ENCODE measurements at regions not wholly inside any gene's neighbourhood (a gene's known extent, or its start where the extent isn't known, plus 50 kb on each side); places are given as distances from the start of the nearest gene placed in this dataset.
"Not testable (repeated sequence)": the region's sequence is repeated elsewhere in the genome, so short reads cannot be mapped to it uniquely, and the experiment has no call there.

GRCh38 chr1:80533093-80533492, 1267.6 kb upstream of the ADGRL2 start:
- Histone ChIP-seq H3K4me1 (no peaks in the 10 kb centered on the region), H3K27ac (no peak overlapping the region), H3K4me3 (no peak overlapping the region), H3K27me3 (no peaks in the 10 kb centered on the region), H3K36me3 (no peaks in the 10 kb centered on the region), H3K9me3 (no peaks in the 10 kb centered on the region)
- no peak for DNase-seq
- TF ChIP-seq POLR2A (IDR thresholded peaks at IDR 0.05) (no peak), CTCF (IDR thresholded peaks at IDR 0.05) (no peak)

- Histone ChIP-seq H3K27ac (no peak overlapping the region), H3K36me3 (no peaks in the 10 kb centered on the region), H3K4me3 (no peak overlapping the region), H3K9me3 (no peaks in the 10 kb centered on the region), H3K27me3 (no peaks in the 10 kb centered on the region), H3K4me1 (no peaks in the 10 kb centered on the region)
- DNase-seq: no peak
- no peak for TF ChIP-seq CTCF (IDR thresholded peaks at IDR 0.05)
- TF ChIP-seq POLR2A (IDR thresholded peaks at IDR 0.05): no peak
Observed at GRCh38 chr1:80531182-80531581, 1269.6 kb upstream of the ADGRL2 start.

- Histone ChIP-seq H3K27ac (no peak overlapping the region), H3K4me1 (no peaks in the 10 kb centered on the region), H3K36me3 (no peaks in the 10 kb centered on the region), H3K4me3 (no peak overlapping the region), H3K27me3 (no peaks in the 10 kb centered on the region), H3K9me3 (no peaks in the 10 kb centered on the region)
- TF ChIP-seq POLR2A (IDR thresholded peaks at IDR 0.05): no peak
- no peak for TF ChIP-seq CTCF (IDR thresholded peaks at IDR 0.05)
- DNase-seq: no peak
Observed at GRCh38 chr1:80529546-80529945, 1271.2 kb upstream of the ADGRL2 start.

GRCh38 chr1:80523861-80524260, 1276.9 kb upstream of the ADGRL2 start:
- DNase-seq: no peak
- no peaks in the 10 kb centered on the region for H3K4me1 ChIP-seq
- H3K27ac ChIP-seq: no peak overlapping the region
- H3K4me3 ChIP-seq: no peak overlapping the region
- H3K36me3 ChIP-seq: no peaks in the 10 kb centered on the region
- no peaks in the 10 kb centered on the region for H3K9me3 ChIP-seq
- TF ChIP-seq POLR2A (IDR thresholded peaks at IDR 0.05) (no peak), CTCF (IDR thresholded peaks at IDR 0.05) (no peak)
- H3K27me3 ChIP-seq: no peaks in the 10 kb centered on the region

GRCh38 chr1:80523071-80523470, 1277.7 kb upstream of the ADGRL2 start:
- H3K4me1 ChIP-seq, H3K9me3 ChIP-seq, H3K27ac ChIP-seq, H3K27me3 ChIP-seq, H3K36me3 ChIP-seq, H3K4me3 ChIP-seq, DNase-seq: not testable (repeated sequence)

GRCh38 chr1:80520949-80521348, 1279.8 kb upstream of the ADGRL2 start:
- Histone ChIP-seq H3K4me1 (no peaks in the 10 kb centered on the region), H3K27ac (no peak overlapping the region), H3K9me3 (no peaks in the 10 kb centered on the region), H3K36me3 (no peaks in the 10 kb centered on the region), H3K4me3 (no peak overlapping the region), H3K27me3 (no peaks in the 10 kb centered on the region)
- TF ChIP-seq POLR2A (IDR thresholded peaks at IDR 0.05) (no peak), CTCF (IDR thresholded peaks at IDR 0.05) (no peak)
- no peak for DNase-seq
